Cardiac septum (tissue), 1 donor: ENCODE measurements at regions not wholly inside any gene's neighbourhood (a gene's known extent, or its start where the extent isn't known, plus 50 kb on each side); places are given as distances from the start of the nearest gene placed in this dataset.
"Not testable (repeated sequence)": the region's sequence is repeated elsewhere in the genome, so short reads cannot be mapped to it uniquely, and the experiment has no call there.

ENCODE experiments used
- DNase-seq: peaks from one replicate; pipeline ENCODE4 v3.0.0-alpha.2; 2020; ENCODE audit warnings: low spot score
- intact Hi-C: fragments of 100-400 bp; cut with DNase I; formaldehyde crosslinking; loops from one replicate; pipeline ENCODE4 v1.14.0; 2022
- donor health status: DM: no; HTN: no; CAD: no.

DNA sequence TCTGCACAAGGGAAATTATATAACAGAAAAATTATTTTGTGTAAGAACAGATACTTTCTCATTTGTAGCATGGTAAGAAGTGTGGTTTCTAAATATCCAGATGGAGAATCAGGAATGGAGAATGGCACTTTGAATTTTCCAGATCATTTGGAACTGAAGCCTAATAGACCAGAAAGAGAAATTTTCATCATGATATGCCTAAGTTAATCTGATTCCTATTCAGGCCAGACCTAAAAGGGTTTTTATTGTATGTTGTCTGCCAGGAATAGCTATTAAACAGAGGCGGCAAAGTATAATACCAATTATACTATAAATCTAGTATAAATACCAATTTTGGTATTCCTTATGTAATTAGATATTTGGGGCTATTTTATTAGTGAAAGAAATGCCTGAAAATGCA lies 382.7 kb upstream of the FAR2 start:
- intact Hi-C loops, result no loop called here
- no peak for DNase-seq

DNA sequence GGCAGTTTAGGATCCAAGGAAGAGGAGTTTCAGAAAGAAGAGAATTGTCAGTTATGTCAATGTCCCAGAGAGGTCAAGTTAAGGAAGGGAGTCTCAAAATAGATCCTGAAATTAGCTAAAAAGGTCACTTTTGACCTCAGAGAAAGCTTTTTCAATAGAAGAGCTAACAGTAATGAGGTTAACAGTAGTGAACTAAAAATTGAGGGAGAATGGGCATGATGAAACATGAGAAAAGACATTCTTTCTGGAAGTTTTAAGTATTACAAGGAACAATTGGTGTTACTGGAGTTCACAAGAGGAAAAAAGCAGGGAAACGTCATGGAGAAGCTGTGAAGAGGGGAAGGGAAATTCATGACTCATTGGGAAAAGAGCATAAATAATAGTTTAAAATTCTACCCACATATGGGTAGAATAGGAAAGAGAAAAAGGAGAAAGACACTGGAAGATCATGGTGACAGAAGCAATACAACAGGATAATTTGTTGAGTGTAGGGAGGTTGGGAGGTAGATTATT lies 381.2 kb upstream of the FAR2 start:
- intact Hi-C loops, result no loop called here
- no peak for DNase-seq

DNA sequence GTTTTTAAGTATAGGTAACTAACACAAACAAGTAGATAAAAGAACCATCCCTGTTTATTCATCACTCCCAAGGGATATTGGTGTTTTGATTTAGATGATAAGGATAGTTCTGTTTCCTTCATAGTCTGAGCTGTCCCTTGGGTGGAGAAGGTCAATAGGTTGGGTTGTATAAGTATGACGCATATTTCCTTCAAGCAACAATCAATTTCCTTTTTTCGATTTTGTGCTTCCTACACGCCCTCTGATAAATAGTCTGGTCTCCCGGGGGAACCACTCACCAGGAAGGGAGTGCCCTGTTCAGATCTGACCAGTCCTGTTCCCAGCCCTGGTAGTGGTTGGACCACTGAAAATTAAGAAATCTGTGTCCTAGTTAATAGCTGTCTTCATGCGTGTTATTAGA lies 378.8 kb upstream of the FAR2 start:
- peak; percentile 76 for DNase-seq
- intact Hi-C loops, result loop anchor here (5.0 to 10.0 kb wide), 3 partner anchors 102 to 456 kb away; no protein-coding TSS in a partner anchor

DNA sequence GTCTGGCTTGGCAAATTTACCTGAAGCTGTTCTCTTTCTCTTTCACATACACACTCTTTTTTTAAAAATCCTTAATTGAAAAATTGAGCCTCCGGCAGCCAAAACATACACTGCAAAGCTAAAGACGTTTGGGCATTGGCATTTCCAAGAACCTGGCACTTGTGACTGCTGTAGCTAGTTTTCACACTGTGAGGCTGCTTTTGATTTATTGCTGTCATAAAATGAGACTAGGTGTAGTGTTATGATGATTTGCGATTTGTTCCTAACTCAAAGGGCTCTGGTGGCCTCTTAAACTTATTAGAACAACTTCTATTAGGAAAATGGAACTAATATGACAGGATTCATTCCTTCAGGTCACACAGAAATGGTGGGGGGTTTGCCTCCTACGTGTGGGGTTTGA lies 377.1 kb upstream of the FAR2 start:
- DNase-seq, result no peak
- intact Hi-C loops, result loop anchor here (5.0 to 10.0 kb wide), 3 partner anchors 100 to 457 kb away; no protein-coding TSS in a partner anchor

DNA sequence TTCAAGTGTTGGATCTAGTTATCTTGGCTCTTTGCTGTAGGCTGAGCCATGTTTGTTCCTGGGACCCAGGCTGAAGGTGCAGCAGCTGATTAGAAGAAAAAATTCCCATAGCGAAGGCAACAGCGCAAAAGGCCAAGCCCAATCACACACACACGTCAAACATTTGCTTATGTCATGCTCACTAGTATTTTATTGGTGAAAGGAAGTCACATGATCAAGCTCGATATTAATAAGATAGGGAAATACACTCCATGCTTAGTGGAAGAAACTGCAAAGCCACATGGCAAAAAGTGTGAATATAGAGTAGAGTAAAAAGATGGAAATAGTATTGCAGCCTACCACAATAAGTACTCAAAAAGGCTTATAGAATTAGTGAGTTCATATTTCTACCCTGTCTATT lies 373.5 kb upstream of the FAR2 start:
- no peak for DNase-seq
- intact Hi-C loops, result loop anchor here (10.0 kb wide), 1 partner anchor 461 kb away; no protein-coding TSS in a partner anchor

DNA sequence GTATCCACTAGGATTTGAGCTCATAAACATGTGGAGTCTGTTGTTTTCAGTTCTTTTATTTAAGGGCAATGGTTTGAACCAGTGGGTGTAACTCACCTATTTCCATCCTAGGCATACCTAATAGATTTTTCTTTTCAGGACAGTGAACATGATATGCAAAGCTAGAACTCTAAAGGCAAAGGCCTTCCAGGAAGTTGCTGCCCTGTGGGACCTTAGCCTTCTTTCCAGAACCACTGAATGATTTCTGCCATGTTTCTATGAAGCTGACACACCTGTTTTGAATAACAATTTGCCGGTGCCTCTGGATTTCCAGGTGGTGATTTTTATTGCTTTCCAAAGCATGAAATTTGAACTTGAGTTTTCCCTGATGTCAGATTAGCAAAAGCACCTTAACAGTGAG lies 372.9 kb upstream of the FAR2 start:
- no peak for DNase-seq
- intact Hi-C loops, result loop anchor here (10.0 kb wide), 1 partner anchor 461 kb away; no protein-coding TSS in a partner anchor

DNA sequence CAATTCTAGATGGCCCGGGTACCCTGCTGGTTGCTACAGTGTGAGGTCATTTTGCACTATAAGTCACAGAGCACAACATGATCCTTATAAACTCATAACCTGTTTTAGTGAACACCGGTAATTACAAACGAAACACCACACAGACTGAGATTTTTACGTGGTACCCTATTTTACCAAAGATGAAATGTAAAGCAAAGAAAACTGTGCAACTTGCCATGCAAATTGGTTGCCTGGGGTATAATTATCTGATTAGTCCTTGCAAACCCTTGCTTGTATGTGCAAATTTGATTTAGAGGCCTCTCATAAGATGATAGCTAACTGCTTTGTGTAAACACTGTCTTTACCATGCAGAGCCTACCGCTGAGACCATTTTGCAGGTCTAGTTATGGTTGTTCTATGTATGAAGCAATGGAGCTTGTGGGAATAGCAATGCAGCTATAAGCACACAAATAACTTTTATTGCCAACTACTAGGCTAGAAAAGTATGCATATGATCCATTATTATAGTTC lies 372.1 kb upstream of the FAR2 start:
- no peak for DNase-seq
- intact Hi-C loops, result loop anchor here (10.0 kb wide), 1 partner anchor 462 kb away; no protein-coding TSS in a partner anchor

DNA sequence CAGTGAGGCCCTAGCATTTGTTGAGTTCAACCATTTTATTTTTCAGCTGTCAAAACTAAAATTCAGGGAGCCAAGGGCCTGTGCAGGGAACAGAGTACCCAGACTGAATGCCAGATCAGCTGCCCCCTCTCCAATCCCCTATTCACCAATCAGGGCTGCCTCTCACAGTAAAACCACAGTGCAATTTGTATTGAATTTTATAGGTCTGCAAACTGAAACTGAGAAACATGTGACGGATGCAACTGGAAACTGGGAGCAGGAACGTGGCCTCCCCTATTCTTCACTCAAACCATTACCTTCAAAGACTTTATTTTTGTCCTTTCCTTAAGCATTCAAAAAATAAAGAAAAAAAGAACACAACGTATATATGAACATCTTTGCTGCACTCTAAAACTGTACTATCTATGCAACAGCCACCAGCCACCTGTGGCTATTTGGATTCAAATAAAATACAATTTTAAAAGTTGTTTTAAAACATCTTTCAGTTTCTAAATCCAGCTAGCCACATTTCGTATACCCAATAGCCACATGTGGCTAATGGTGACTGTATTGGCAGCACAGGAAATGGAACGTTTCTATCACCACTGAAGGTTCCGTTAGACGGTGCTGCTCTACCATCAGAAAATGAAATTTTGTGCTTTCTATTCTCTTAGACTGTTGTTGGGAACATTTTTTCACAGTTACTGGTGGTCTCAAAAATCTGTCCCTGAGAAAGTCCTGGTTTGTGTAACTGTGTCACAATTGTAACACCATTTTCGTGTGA lies 371.3 kb upstream of the FAR2 start:
- no peak for DNase-seq
- intact Hi-C loops, result loop anchor here (10.0 kb wide), 1 partner anchor 463 kb away; no protein-coding TSS in a partner anchor

DNA sequence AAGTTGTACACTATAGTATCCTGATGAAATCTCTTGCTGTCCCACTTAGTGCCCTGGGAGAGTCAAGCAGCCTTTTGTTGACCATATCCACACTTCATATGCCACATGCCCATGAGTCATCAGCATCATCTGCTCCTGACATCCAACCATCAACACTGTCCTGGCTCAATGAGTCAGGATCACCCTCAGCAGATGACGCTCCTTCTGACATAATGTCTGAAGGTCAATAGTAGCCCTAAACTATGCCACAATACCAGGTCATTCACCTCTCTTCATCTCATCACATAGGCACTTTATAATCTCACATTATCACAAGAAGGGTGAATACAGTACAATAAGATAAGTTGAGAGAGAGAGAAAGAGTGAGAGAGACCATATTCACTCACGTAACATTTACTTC lies 369.0 kb upstream of the FAR2 start:
- intact Hi-C loops, result no loop called here
- no peak for DNase-seq

DNA sequence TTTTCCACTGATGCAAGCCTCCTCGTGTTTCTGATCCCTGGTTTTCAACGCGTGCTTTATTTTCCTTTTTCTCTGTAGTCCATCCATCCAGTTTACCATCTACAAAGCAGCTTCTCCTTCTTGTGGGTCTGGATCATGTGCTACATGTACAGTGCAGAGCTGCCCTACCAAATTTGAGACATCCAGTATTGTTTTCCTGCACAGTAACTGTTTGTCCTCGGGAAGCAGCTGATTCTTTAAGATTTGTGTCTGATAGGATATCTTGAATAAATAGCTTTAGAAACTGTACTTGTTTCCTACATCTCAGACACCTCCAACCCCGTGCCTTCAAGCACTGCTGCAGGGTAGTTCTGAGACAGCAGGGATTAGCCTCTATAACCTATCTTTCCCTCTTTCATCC lies 368.1 kb upstream of the FAR2 start:
- intact Hi-C loops, result no loop called here
- no peak for DNase-seq

DNA sequence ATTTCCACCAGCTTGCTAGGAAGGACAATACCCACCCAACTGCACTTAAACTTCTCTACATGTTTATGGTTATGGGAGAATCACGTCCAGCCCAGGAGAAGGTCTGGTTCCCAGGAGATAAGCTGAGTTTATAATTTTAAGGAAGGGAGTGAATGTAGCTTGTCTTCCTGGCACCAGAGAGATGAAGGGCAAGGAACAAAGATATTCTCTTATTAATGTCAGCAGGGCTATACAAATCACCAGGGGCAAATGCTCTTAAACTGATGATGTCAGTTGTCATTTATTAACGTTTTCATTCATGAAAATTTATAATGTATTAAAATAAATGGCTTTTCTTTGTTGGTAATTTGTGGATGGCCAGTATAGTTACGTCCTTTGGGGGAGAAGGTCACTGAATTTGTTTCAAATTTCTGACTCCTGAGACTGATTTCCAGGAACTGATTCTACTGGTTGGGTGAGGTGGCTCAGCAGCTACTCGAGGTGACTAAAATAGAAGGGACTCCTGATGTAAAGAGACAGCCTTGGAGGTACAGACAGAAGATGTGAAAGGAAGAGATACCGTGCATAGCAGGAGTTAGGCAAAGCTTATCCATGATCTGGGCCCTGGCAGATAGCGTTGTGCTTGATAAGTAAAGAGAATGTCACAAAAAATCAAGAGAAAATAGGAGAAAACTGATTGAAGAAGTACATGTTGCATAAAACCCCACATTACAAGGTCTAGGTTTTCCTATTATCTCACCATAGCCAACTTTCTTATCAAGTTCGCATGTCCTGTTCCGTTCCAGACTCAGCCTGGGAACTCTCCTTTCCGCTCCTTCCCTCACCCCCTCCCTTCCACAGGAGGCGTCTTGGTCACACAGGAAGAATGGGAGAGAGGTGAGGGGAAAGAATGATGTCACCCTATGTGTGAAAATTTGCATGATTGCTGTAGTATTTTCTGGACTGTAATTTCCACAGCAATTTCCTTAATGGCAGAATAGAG lies 367.1 kb upstream of the FAR2 start:
- intact Hi-C loops, result no loop called here
- no peak for DNase-seq

DNA sequence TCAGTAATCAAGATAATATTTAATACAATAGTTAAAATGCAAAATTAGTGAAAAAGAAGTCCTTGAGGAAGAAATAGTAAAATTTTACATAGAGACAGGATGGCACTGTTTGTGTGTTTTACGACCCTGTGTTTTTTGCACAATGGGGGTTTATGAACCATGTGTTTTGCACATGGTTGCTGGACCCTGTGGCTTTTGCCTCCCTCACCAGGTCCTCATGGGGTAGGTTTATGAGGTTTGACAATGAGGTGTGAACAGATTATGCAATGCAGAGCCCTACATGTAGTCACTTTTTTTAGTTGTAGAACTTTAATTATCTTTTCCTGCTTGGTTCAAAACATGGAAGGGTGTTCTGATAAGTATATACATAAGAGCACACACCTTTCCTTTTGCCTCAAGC lies 366.3 kb upstream of the FAR2 start:
- intact Hi-C loops, result no loop called here
- DNase-seq, result no peak

DNA sequence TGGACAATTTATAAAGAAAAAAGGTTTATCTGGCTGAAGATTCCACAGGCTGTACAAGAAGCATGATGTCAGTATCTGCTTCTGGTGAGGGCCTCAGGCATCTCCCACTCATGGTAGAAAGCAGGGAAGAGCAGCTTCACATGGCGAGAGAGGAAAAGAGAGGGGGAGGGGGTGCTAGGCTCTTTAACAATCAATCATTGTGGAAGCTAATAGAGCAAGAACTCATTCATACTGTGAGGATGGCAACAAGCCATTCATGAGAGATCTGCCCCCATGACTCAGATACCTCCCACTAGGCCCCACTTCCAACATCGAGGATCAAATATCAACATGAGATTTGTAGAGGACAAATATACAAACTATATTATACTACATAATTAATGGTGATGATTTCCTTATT lies 361.9 kb upstream of the FAR2 start:
- no peak for DNase-seq
- intact Hi-C loops, result no loop called here

DNA sequence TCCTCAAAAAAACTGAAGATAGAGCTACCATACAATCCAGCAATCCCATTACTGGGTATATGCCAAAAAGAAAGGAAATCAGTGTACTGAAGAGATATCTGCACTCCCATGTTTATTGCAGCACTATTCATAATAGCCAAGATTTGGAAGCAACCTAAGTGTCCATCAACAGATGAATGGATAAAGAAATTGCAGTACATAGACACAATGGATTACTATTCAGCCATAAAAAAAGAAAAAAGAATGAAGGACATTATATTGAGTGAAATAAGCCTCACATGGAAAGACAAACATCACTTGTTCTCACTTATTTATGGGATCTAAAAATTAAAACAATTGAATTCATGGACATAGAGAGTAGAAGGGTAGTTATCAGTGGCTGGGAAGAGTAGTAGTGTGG lies 360.8 kb upstream of the FAR2 start:
- DNase-seq, intact Hi-C loops: not testable (repeated sequence)

DNA sequence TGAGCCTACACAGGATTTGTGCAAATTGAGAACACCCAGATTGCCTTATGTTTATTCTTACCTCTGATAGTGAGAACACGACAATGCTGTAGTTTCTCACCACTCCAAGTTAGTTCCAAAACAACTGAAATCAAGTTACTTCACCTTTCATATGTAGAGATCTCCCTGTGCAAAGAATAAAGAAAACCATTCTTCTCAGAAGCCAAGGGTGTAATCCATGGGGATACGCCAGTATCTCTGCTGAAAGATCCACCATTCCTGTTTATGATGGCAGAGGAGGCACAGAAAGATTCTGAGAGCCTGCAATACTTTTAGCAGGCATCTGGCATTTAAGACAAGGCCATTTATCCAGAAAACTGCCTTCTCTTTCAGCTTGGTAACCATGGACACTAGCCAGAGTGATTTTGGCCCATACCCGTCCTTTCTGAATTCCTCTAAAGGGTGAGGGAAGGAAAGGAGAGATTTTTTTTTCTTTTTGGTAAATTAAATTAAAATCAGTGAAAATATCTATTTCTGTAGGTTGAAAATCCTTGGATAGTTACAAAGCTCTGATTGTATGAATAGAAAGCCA lies 355.4 kb upstream of the FAR2 start:
- DNase-seq, result no peak
- intact Hi-C loops, result no loop called here

DNA sequence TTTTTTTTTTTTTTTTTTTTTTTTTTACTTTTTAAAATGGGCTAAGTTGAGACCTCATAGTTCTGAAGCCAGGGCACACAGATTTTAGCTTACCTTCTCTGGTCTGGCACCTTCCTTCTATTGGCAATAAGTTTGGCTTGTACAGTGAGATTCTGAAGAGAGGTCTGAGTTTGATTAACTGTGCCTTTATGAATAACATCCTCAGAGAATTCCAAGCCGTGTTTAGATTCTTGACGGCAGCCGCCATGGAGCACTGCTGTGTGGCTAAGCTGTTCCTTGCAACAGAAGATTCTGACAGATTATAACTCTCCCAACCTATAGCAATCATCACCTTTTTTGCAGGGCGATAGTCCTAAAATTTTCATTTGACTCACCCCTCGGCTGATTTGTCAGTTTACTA lies 354.9 kb upstream of the FAR2 start:
- intact Hi-C loops, result no loop called here
- no peak for DNase-seq

DNA sequence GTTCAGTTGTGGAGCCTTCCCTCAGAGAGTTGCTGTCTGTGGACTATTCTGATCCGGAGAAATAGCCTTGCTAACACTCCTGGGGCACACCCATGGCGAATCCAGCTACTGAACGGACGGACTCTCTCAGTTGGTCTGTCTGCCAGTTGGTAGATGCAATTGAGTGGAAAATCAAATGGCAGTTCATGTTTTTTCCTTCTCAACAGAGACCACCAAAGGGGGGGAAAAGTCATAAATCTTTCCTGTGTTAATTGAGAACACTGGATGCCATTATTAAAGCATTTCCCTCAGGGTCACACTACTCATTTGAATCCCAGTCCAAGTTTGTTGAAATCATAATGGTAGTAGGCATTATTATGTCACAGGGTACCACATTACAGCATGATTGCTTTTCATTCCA lies 354.3 kb upstream of the FAR2 start:
- DNase-seq, result no peak
- intact Hi-C loops, result no loop called here

DNA sequence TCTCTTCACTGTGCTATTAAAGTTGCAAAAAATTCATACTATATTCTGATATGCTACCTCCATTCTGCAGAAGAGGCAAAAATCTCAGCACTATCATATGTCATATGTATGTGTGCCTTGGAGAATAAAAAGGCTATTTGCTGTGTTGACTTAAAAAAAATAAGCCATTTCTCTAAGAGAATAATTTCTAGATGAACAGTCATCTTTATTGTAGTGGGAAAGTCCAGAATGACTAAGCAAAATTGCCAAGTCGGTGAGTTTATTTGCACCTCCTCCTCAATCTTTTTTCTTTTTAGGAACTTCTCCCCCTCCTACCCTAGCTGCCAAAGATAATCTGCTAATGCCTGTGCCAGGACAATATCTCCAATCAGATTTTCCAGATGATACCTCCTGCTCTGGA lies 353.8 kb upstream of the FAR2 start:
- intact Hi-C loops, result no loop called here
- DNase-seq, result no peak

DNA sequence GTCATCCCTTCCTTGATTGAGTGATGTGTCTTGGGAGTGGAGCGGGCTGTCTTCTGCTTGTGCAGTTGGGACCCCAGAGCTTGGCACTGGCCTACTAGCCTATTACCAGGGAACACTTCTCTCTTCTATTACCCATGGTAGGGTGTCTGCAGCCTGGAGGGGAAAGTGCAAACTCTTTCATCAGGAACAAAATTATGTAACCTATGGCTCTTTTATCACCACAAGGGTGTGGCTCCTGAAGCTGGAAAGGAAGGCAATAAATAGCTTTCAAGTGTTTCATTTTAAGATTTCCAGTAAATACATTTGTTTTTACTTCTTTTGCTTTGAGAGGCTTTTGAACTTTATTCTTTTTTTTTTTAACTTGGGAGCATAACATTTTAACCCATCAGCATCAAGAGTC lies 349.7 kb upstream of the FAR2 start:
- intact Hi-C loops, result no loop called here

DNA sequence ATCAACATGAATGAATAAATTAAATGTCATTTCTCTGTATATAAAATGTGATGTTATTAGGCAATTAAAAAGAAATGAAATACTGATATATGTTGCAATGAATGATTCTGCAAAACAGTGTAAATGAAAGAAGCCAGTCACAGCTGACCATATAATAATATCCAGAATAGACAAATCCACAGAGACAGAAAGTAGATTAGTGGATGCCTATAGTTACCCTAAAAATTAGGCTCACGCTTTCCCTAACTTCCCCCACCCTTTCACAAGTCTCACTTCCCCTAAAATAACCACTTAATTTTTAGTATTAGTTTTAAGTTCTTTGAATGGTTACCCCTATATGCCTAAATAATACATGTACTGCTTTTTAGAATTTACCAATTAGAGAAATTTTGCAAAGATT lies 348.9 kb upstream of the FAR2 start:
- no peak for DNase-seq
- intact Hi-C loops, result no loop called here

More for the DNA sequence above, 349.7 kb upstream of the FAR2 start:
- no peak for DNase-seq
